ENCODE measurements at regions not wholly inside any gene's neighbourhood (a gene's known extent, or its start where the extent isn't known, plus 50 kb on each side); places are given as distances from the start of the nearest gene placed in this dataset.

DNA sequence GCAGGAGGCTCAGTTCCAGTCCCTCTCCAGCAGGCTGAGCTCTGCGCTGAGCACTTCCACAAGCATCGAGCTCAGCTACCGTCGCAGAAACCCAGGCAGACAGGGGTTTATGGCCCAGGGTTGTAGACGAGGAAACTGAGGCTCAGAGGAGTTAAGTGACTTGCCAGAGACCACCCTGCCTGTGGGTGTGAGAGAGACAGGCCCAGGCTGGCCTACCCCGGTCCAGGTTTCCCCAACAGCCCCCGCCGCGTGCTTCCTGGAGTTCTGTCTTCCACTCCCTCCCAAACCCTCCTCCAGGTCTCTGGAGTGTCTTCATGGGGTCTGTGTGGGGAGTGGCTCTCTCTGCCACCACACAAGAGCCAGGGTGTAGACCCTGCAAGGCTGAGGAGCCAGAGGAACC lies 615.9 kb downstream of the PTPRU start:
- Histone ChIP-seq H3K9ac (ENCODE audit: low read depth in 1 of 2, low read length in 2 of 2) (no peak overlapping the region), H3K36me3 (ENCODE audit: control insufficient read depth in 4 of 4, insufficient read depth in 3 of 4, low read depth in 1 of 4, low read length in 3 of 4) (no peaks in the 10 kb centered on the region), H3K27me3 (ENCODE audit: control insufficient read depth in 4 of 4, insufficient read depth in 4 of 4, low read length in 3 of 4) (peaks cover 0 to 8% (median 5%) of the 10 kb centered on the region in 4 donors), H3K9me3 (ENCODE audit: control insufficient read depth in 4 of 4, low read length in 3 of 4) (no peaks in the 10 kb centered on the region), H3K27ac (ENCODE audit: low read depth in 1 of 2, low read length in 2 of 2) (no peak overlapping the region), H3K4me1 (ENCODE audit: control insufficient read depth in 4 of 4, insufficient read depth in 4 of 4, low read length in 3 of 4) (no peaks in the 10 kb centered on the region), H3K4me3 (ENCODE audit: low read depth in 1 of 3, low read length in 3 of 3) (no peak overlapping the region)
- 79% methylated on average over 9 of the region's 9 CpGs for WGBS
- DNase-seq (ENCODE audit: low spot score), result no peak
- TF ChIP-seq, protein P1, sequence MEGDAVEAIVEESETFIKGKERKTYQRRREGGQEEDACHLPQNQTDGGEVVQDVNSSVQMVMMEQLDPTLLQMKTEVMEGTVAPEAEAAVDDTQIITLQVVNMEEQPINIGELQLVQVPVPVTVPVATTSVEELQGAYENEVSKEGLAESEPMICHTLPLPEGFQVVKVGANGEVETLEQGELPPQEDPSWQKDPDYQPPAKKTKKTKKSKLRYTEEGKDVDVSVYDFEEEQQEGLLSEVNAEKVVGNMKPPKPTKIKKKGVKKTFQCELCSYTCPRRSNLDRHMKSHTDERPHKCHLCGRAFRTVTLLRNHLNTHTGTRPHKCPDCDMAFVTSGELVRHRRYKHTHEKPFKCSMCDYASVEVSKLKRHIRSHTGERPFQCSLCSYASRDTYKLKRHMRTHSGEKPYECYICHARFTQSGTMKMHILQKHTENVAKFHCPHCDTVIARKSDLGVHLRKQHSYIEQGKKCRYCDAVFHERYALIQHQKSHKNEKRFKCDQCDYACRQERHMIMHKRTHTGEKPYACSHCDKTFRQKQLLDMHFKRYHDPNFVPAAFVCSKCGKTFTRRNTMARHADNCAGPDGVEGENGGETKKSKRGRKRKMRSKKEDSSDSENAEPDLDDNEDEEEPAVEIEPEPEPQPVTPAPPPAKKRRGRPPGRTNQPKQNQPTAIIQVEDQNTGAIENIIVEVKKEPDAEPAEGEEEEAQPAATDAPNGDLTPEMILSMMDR (IDR thresholded peaks at IDR 0.05; ENCODE audit: low read depth, low read length, missing input control), result no peak
- TF ChIP-seq REST (IDR thresholded peaks at IDR 0.05), result no peak
- TF ChIP-seq JUND (IDR thresholded peaks at IDR 0.05), result no peak
- TF ChIP-seq SP1 (IDR thresholded peaks at IDR 0.05), result no peak
- TF ChIP-seq FOXA2 (IDR thresholded peaks at IDR 0.05), result no peak

DNA sequence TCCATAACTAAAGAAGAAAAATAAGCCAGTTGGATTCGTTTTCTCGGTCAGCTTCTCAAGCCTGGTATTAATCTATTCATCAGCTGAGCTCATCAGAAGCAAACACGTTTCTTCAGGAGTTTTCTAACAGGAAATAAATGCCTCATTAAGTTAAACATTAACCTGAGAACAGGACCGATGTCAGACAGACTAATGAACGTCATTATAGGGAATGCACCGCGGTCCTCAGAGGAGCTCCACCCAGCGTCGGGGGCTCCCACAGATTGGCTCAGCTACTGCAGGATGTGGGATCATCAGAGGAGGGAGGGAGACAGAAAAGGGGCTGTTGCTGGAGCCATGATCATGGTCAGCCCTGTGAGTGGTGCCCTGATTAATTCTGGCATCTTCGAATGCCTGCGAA lies 615.4 kb downstream of the PTPRU start:
- Histone ChIP-seq H3K9ac (ENCODE audit: low read depth in 1 of 2, low read length in 2 of 2) (no peak overlapping the region), H3K27ac (ENCODE audit: low read depth in 1 of 2, low read length in 2 of 2) (no peak overlapping the region), H3K4me1 (ENCODE audit: control insufficient read depth in 4 of 4, insufficient read depth in 4 of 4, low read length in 3 of 4) (no peaks in the 10 kb centered on the region), H3K9me3 (ENCODE audit: control insufficient read depth in 4 of 4, low read length in 3 of 4) (no peaks in the 10 kb centered on the region), H3K4me3 (ENCODE audit: low read depth in 1 of 3, low read length in 3 of 3) (no peak overlapping the region), H3K27me3 (ENCODE audit: control insufficient read depth in 4 of 4, insufficient read depth in 4 of 4, low read length in 3 of 4) (peaks cover 0 to 8% (median 5%) of the 10 kb centered on the region in 4 donors), H3K36me3 (ENCODE audit: control insufficient read depth in 4 of 4, insufficient read depth in 3 of 4, low read depth in 1 of 4, low read length in 3 of 4) (no peaks in the 10 kb centered on the region)
- no peak for DNase-seq (ENCODE audit: low spot score)
- TF ChIP-seq YY1 (IDR thresholded peaks at IDR 0.05) (no peak), HNF4A (conservative IDR thresholded peaks at IDR 0.05) (no peak), GABPA (IDR thresholded peaks at IDR 0.05 in 1 of 2, conservative IDR thresholded peaks at IDR 0.05 in 1 of 2) (no peak)
- TF ChIP-seq, protein P2, sequence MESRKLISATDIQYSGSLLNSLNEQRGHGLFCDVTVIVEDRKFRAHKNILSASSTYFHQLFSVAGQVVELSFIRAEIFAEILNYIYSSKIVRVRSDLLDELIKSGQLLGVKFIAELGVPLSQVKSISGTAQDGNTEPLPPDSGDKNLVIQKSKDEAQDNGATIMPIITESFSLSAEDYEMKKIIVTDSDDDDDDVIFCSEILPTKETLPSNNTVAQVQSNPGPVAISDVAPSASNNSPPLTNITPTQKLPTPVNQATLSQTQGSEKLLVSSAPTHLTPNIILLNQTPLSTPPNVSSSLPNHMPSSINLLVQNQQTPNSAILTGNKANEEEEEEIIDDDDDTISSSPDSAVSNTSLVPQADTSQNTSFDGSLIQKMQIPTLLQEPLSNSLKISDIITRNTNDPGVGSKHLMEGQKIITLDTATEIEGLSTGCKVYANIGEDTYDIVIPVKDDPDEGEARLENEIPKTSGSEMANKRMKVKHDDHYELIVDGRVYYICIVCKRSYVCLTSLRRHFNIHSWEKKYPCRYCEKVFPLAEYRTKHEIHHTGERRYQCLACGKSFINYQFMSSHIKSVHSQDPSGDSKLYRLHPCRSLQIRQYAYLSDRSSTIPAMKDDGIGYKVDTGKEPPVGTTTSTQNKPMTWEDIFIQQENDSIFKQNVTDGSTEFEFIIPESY (IDR thresholded peaks at IDR 0.05), result no peak
- WGBS, result 45% methylated on average over 11 of the region's 11 CpGs
